ENCODE measurements at regions not wholly inside any gene's neighbourhood (a gene's known extent, or its start where the extent isn't known, plus 50 kb on each side); places are given as distances from the start of the nearest gene placed in this dataset.
"Not testable (repeated sequence)": the region's sequence is repeated elsewhere in the genome, so short reads cannot be mapped to it uniquely, and the experiment has no call there.

- not testable (repeated sequence) for DNase-seq (ENCODE audit: low read depth, low spot score)
Measured at GRCh38 chr10:36000754-36001153, 358.7 kb upstream of the FZD8 start.

GRCh38 chr10:35998026-35998425, 355.9 kb upstream of the FZD8 start:
- no peak for DNase-seq (ENCODE audit: low read depth, low spot score)

- DNase-seq (ENCODE audit: low read depth, low spot score), result no peak
Measured at GRCh38 chr10:35995485-35995884, 353.4 kb upstream of the FZD8 start.

GRCh38 chr10:35993591-35994515, 351.8 kb upstream of the FZD8 start:
- DNase-seq (ENCODE audit: low read depth, low spot score), result no peak

- no peak for DNase-seq (ENCODE audit: low read depth, low spot score)
Measured at GRCh38 chr10:35992107-35992506, 350.0 kb upstream of the FZD8 start.

GRCh38 chr10:35986756-35987502, 344.8 kb upstream of the FZD8 start:
- no peak for DNase-seq (ENCODE audit: low read depth, low spot score)

GRCh38 chr10:35979116-35979515, 337.0 kb upstream of the FZD8 start:
- no peak for DNase-seq (ENCODE audit: low read depth, low spot score)

- not testable (repeated sequence) for DNase-seq (ENCODE audit: low read depth, low spot score)
Measured at GRCh38 chr10:35973912-35974591, 332.0 kb upstream of the FZD8 start.

- DNase-seq (ENCODE audit: low read depth, low spot score), result no peak
Measured at GRCh38 chr10:35972275-35972674, 330.2 kb upstream of the FZD8 start.

GRCh38 chr10:35971397-35971796, 329.3 kb upstream of the FZD8 start:
- DNase-seq (ENCODE audit: low read depth, low spot score), result no peak

GRCh38 chr10:35963685-35964084, 321.6 kb upstream of the FZD8 start:
- no peak for DNase-seq (ENCODE audit: low read depth, low spot score)

- no peak for DNase-seq (ENCODE audit: low read depth, low spot score)
Measured at GRCh38 chr10:35961501-35961900, 319.4 kb upstream of the FZD8 start.

GRCh38 chr10:35959252-35959651, 317.2 kb upstream of the FZD8 start:
- DNase-seq (ENCODE audit: low read depth, low spot score), result no peak

- not testable (repeated sequence) for DNase-seq (ENCODE audit: low read depth, low spot score)
Measured at GRCh38 chr10:35958609-35959008, 316.5 kb upstream of the FZD8 start.

- no peak for DNase-seq (ENCODE audit: low read depth, low spot score)
Measured at GRCh38 chr10:35950701-35951100, 308.6 kb upstream of the FZD8 start.

- no peak for DNase-seq (ENCODE audit: low read depth, low spot score)
Measured at GRCh38 chr10:35950226-35950625, 308.1 kb upstream of the FZD8 start.

GRCh38 chr10:35949811-35950211, 307.7 kb upstream of the FZD8 start:
- DNase-seq (ENCODE audit: low read depth, low spot score), result no peak

GRCh38 chr10:35946556-35946955, 304.5 kb upstream of the FZD8 start:
- DNase-seq (ENCODE audit: low read depth, low spot score), result no peak

- no peak for DNase-seq (ENCODE audit: low read depth, low spot score)
Measured at GRCh38 chr10:35942057-35942456, 300.0 kb upstream of the FZD8 start.

- no peak for DNase-seq (ENCODE audit: low read depth, low spot score)
Measured at GRCh38 chr10:35940141-35941041, 298.3 kb upstream of the FZD8 start.

GRCh38 chr10:35938160-35938559, 296.1 kb upstream of the FZD8 start:
- no peak for DNase-seq (ENCODE audit: low read depth, low spot score)

Data from brain pericyte (primary cell).